ENCODE measurements at regions not wholly inside any gene's neighbourhood (a gene's known extent, or its start where the extent isn't known, plus 50 kb on each side); places are given as distances from the start of the nearest gene placed in this dataset.
A peak's percentile ranks its signal among the peaks of the same experiment; 100 is the strongest.

DNA sequence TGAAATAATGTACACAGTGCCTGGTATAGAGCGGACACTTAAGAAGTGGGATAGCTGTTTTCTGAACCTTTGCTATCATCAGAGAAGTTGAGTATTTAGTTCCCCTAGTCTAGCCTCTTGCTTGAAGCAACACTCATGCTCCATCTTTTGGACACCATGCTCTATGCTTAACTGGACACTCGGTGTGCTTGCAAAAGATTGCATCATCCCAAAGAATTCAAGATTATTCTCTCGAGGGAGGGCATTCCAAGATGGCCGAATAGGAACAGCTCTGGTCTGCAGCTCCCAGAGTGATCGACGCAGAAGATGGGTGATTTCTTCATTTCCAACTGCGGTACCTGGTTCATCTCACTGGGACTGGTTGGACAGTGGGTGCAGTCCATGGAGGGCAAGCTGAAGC lies 143.9 kb upstream of the FSHR start:
- peak overlapping the region; percentile 46 for H3K27ac ChIP-seq
- TF ChIP-seq, protein P1, sequence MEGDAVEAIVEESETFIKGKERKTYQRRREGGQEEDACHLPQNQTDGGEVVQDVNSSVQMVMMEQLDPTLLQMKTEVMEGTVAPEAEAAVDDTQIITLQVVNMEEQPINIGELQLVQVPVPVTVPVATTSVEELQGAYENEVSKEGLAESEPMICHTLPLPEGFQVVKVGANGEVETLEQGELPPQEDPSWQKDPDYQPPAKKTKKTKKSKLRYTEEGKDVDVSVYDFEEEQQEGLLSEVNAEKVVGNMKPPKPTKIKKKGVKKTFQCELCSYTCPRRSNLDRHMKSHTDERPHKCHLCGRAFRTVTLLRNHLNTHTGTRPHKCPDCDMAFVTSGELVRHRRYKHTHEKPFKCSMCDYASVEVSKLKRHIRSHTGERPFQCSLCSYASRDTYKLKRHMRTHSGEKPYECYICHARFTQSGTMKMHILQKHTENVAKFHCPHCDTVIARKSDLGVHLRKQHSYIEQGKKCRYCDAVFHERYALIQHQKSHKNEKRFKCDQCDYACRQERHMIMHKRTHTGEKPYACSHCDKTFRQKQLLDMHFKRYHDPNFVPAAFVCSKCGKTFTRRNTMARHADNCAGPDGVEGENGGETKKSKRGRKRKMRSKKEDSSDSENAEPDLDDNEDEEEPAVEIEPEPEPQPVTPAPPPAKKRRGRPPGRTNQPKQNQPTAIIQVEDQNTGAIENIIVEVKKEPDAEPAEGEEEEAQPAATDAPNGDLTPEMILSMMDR (conservative IDR thresholded peaks at IDR 0.05), result no peak

DNA sequence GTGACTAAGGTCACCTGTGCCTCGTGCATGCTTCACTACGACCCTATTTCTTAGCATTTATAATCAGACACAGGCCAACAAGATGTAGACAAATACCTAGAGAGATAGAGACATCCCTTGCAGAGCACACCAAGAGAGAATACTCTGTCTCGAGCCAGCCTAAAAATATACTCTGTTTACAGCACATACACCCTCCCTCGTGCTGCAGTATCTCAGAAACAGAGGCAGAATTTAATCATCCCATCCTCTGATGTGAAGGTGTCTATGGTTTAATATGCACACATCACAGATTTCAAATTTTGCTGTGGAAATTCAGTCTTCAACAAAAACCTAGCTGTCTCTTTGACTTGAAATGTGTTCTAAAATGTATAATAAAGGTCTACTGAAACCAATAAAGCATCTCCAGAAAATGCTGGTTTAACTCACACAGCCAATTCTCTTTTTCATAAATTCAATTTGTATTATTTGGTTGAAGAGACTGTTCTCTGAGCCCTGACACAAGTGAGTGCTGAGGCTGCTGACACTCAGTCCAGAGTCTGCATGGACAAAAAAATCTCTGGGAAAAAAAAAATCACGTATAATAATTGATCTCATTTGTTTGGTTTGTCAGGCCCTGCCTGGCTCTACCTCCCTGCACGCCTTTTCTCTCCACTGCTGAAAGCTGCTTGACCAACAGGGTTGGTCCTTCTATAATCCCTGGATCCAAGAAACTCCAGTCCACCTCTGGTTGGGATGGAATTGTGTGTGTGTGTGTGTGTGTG lies 142.0 kb upstream of the FSHR start:
- H3K27ac ChIP-seq, result peak overlapping the region; percentile 41
- TF ChIP-seq, protein P1 (conservative IDR thresholded peaks at IDR 0.05), result no peak

DNA sequence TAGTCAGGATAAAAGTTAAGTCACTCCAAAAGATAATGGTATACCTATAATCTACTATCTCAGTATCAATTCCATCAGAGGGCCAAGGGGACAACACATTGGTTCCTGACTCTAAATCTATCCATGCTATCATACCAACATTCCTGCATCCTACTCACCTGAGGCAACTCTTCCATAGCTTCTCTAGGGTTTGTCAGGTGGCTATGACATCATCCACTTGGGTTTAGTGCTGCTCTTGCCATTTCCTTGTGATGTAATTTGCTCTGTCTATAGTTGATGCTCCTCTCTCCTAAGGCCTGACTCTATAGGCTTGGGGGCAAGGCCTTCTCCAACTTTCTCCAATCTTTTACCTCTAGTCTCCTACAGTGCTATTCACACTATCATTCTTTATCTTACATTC lies 139.9 kb upstream of the FSHR start:
- TF ChIP-seq, protein P1 (conservative IDR thresholded peaks at IDR 0.05), result no peak
- no peak overlapping the region for H3K27ac ChIP-seq

DNA sequence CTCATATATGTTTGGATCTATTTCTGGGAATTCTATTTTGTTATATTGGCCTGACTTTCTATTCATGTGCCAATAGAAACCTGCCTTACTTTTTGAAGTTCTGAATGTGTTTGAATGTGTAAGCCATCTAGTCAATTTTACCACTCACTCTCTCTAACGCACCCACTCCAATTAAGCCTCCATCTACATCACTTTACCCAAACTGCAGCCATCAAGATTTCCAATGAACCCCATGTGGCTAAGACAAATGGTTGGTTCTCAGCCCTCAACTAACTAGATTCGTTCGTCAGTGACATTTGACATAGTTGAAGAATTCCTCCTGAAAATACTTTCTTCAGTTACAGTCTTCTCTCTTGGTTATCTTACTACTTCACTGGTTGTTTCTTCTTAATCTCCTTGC lies 137.3 kb upstream of the FSHR start:
- TF ChIP-seq, protein P1 (conservative IDR thresholded peaks at IDR 0.05), result no peak
- no peak overlapping the region for H3K27ac ChIP-seq

DNA sequence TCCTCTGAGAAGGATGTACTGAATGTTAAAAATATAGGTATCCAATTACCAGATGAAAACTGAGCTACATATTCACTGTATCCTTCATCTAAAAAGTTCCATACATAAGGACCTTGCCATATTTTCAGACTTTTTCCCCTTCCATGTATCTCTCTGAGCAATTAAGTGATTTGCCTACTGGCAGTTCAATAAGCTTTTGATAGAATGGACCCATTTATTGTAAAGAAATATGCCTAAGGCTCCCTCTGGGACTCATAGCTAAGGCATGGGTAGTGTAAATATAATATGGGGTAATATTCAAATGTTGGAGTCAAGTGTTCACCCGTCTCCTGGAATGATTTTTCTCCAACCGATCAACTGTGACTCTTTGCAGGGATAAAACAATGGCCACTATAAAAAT lies 135.4 kb upstream of the FSHR start:
- TF ChIP-seq, protein P1 (conservative IDR thresholded peaks at IDR 0.05), result no peak
- no peak overlapping the region for H3K27ac ChIP-seq

DNA sequence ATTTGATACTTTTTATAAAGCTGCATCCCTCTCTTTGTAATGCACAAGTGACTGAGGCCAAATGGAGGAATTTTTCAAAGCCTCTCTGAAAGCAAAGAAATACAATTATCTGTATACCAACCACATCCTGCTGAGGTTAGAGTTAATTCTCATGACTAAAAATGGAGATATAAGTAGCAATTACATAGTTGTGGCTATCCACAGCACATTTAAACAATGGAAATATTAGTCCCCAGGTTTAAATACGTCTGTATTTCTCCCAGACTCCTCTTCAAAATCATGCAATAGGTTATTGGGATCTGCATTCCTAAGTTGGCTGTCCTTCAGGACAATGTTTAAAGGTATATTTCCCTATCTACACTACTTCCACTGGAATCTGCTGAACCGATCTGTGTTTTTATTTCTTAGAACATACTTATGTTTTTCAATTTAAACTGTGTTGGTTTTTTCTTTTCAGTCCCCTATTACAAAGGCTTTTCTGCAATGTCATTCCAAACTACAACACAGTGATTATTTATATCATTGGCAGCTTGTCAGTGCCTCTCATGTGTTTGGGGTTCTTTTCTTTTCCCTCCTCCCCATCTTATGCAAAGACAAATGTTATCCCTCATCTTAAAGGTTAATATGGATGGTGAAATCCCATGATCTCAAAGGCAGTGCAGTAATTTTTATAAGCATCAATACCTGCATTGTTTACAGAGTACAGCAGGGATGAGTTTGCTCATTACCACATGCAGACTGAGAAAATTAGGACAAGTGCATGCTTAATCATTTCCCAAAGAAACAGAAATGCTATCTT lies 134.8 kb upstream of the FSHR start:
- TF ChIP-seq, protein P1 (conservative IDR thresholded peaks at IDR 0.05), result no peak
- H3K27ac ChIP-seq, result no peak overlapping the region

DNA sequence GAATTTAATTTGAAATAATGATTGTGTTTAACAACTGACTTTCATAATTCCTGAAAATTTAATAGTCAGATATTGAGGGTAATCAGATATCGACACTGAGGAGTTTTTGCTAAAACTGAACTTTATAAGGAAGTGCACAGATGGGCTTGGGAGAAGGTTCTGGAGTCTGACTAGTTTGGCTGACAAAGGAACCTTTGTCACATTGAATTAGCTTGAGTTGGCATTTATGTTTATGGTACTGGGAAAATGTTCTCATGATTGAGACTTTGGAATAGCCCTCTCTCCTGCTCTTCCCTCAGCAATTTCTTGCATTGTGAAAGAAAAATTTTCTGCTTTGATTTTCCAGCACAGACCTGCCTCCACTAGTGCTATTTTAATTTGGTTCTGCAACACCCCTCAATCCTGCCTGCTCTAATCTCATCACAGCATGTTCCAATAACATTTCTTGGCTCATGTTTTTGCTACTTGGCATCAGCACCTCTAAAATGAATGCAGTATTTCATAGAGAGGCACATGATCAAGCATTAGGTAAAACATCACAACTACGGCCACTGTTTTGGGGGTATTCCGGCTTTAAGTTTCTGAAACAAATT lies 133.9 kb upstream of the FSHR start:
- no peak overlapping the region for H3K27ac ChIP-seq
- TF ChIP-seq, protein P1 (conservative IDR thresholded peaks at IDR 0.05), result no peak
